G401 (cell line): ENCODE measurements at regions not wholly inside any gene's neighbourhood (a gene's known extent, or its start where the extent isn't known, plus 50 kb on each side); places are given as distances from the start of the nearest gene placed in this dataset.

ENCODE experiments used
- DNase-seq: peaks from one replicate; pipeline ENCODE4 v3.0.0-alpha.2; 2015; ENCODE audit warnings: low spot score
- in situ Hi-C: cut with HindIII; loops from 2 replicates; pipeline ENCODE4 v1.10.0; 2016; ENCODE audit warnings: low sequenced_read_pairs, mixed read lengths

GRCh38 chr22:48477031-48477721, 1350.5 kb downstream of the BRD1 start:
- in situ Hi-C loops: no loop called here
- DNase-seq: peak; percentile 91

DNA sequence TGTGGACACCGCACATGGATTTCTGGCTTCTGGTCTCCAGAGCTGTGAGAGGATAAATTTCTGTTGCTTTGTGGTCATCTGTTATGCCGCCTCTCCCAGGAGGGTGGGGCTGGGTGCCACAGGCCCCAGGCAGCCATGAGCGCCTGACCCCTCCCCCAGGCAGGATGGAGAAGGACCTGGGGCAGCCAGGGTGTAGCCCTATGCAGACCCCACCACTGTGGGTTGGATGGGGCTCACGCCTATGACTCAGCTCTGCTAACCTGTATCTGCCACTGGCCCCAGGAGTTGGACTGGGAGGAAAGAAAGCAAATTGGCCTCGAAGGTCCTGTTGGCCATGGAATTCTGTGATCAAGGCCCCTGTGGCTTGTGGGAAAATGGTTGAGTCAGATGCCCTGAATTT, 1351.1 kb downstream of the BRD1 start:
- no peak for DNase-seq
- in situ Hi-C loops: no loop called here

DNA sequence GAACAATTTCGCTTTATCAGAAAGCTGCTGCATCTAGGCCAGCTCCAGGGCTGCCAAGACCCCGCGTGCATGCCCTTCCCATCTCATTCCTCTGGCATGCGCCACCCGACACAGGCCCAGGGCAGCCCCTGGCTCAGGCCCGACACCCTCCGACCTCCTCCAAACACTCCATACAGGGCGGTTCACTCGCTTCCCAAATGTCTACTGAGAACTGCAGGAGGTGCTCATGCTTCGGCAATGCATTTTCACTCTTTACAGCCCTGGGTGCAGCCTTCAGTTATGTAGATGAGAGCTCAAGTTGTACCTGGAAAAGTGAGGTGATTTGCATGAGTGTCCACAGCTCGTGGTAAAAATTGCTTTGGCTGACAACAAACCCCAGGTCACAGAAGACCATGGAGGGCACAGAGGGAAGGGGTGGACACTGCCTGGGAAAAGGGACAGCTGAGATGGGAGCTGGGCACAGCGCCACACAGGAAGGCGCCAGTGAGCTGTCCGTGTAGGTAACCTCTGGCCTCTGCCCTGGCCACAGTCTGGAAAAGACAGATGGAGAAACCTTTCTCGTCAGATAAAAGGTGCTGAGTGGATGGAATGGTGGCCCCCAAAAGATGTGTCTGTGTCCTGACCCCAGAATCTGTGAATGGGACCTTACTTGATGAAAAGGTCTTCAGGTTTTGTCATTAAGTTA, 1351.9 kb downstream of the BRD1 start:
- no peak for DNase-seq
- in situ Hi-C loops: no loop called here

GRCh38 chr22:48474881-48475280, 1352.8 kb downstream of the BRD1 start:
- DNase-seq: no peak
- in situ Hi-C loops: no loop called here

- in situ Hi-C loops: no loop called here
- no peak for DNase-seq
Measured at GRCh38 chr22:48473202-48473601, 1354.5 kb downstream of the BRD1 start.

DNA sequence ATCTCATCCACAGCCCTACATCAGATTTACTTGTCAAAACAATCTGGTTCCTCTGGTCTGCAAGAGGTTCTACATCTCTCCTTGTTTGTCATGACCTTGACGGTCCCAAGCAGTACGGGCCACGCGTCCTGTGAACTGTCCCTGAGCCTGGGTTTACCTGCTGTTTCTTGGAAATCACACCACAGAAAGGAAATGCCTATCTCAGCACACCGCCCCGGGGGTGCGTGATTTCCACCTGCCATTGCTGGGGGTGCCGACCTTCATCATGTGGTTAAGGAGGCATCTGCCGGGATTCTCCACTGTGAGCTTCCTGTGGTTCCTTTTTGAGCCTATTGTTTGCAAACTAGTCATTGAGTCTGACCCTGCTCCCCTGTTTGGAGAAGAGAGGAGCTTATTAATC, 1363.4 kb downstream of the BRD1 start:
- in situ Hi-C loops: no loop called here
- DNase-seq: no peak

GRCh38 chr22:48459859-48460823, 1367.5 kb downstream of the BRD1 start:
- peak; percentile 90 for DNase-seq
- in situ Hi-C loops: no loop called here

- in situ Hi-C loops: no loop called here
- DNase-seq: no peak
Measured at GRCh38 chr22:48459259-48459658, 1368.4 kb downstream of the BRD1 start.

DNA sequence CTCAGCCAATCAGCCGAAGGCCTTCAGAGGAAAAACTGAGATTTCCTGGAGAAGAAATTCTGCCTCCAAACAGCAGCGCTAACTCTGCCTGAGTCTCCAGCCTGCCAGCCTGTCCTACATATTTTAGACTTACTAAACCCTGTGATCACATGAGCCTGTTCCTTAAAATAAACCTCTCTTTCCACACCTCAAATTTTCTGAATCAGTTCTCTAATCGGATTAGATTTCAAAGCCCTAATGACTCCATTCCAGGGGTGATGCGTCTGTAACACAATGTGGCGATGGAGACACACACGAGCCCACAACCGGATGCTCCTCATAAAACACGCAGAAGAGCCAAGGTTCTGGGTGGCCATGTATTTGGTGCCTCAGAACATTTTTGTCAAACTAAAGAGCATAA, 1371.2 kb downstream of the BRD1 start:
- peak; percentile 61 for DNase-seq
- in situ Hi-C loops: no loop called here

- DNase-seq: no peak
- in situ Hi-C loops: no loop called here
Measured at GRCh38 chr22:48453751-48454485, 1373.8 kb downstream of the BRD1 start.

- in situ Hi-C loops: no loop called here
- no peak for DNase-seq
Measured at GRCh38 chr22:48453171-48453570, 1374.5 kb downstream of the BRD1 start.

- DNase-seq: no peak
- in situ Hi-C loops: no loop called here
Measured at GRCh38 chr22:48452766-48453165, 1374.9 kb downstream of the BRD1 start.

GRCh38 chr22:48451891-48452290, 1375.8 kb downstream of the BRD1 start:
- in situ Hi-C loops: no loop called here
- no peak for DNase-seq

GRCh38 chr22:48450188-48450825, 1377.4 kb downstream of the BRD1 start:
- DNase-seq: no peak
- in situ Hi-C loops: no loop called here

DNA sequence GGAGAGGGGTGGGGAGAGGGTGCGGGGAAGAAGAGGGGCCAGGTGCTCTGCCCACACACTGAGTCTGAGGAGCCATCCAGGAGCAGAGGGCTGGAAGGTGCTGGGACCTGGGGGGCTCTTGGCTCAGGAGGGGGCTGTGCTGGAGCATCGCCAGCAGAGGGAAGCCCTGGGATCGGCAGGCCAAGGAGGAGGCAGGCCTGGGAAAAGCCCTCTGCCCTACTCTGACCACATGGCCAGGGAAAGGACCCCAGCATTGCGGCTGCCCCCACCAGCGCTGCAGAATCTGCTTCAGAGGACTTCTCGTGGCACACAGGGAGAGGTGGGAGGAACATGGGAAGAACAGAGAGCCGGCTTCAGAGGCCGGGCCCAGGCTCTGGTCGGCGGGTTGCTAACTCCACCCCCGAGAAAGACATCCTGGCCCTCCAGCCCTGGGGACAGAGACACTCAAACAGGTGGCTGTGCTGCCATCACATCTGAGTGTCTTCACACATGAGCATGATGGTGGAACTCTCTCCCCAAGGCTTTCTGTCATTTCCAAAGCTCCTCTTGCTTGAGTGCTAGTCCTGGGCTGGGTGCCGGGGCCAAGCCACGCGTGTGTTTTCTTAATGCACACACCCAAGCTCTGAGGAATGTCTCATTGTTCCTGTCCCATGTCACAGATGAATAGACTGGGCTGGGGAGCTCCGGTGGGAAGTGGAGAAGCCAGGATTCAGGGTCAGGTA, 1378.0 kb downstream of the BRD1 start:
- no peak for DNase-seq
- in situ Hi-C loops: no loop called here

DNA sequence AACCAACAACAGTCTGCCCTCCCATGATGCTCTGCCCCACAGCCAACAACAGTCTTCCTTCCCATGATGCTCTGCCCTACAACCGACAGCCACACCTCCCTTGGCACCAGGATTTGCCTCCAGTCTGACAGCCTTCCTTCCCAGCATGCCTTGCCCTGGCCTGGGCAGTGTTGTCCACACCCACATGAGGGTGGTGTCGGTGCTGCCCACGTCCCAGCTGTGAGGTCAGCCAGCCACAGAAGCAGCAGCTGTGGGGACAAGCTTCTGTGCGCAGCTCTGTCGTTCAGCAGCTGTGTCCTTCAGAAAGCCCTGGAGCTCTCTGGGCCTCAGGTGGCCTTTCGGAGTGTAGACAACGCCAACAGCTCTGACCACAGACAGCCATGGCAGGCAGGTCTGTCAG, 1378.9 kb downstream of the BRD1 start:
- no peak for DNase-seq
- in situ Hi-C loops: no loop called here

GRCh38 chr22:48445113-48445827, 1382.4 kb downstream of the BRD1 start:
- no peak for DNase-seq
- in situ Hi-C loops: no loop called here
